ENCODE measurements at regions not wholly inside any gene's neighbourhood (a gene's known extent, or its start where the extent isn't known, plus 50 kb on each side); places are given as distances from the start of the nearest gene placed in this dataset.

- H3K79me2 ChIP-seq (ENCODE audit: insufficient read depth, low read length): no peaks in the 10 kb centered on the region
- TF ChIP-seq EZH2phosphoT487 (IDR thresholded peaks at IDR 0.05; ENCODE audit: borderline replicate concordance) (no peak), CTCF (conservative IDR thresholded peaks at IDR 0.05; ENCODE audit: low read length) (no peak)
- no peaks in the 10 kb centered on the region for H3F3A ChIP-seq (ENCODE audit: low read depth)
- no peaks in the 10 kb centered on the region for H3K27me3 ChIP-seq (ENCODE audit: insufficient read depth, low read length, poor library complexity, severe bottlenecking)
- H3K9ac ChIP-seq (ENCODE audit: low read depth, low read length, poor library complexity, severe bottlenecking): no peak overlapping the region
- H3K4me3 ChIP-seq (ENCODE audit: low read length, poor library complexity, severe bottlenecking): no peak overlapping the region
- no peaks in the 10 kb centered on the region for H4K20me1 ChIP-seq (ENCODE audit: insufficient read depth, low read length, poor library complexity, severe bottlenecking)
- no peaks in the 10 kb centered on the region for H3K4me1 ChIP-seq (ENCODE audit: insufficient read depth, low read length, poor library complexity, severe bottlenecking)
- no peaks in the 10 kb centered on the region for H3K9me3 ChIP-seq (ENCODE audit: insufficient read depth, low read depth, low read length)
- no peaks in the 10 kb centered on the region for H3K36me3 ChIP-seq (ENCODE audit: insufficient read depth, low read length)
- peak overlapping the region; percentile 76 for H2AFZ ChIP-seq (ENCODE audit: low read length)
- no peaks in the 10 kb centered on the region for H3K9me2 ChIP-seq (replicated peaks; ENCODE audit: low read depth, low read length)
- no peak overlapping the region for H3K4me2 ChIP-seq (ENCODE audit: low read depth, low read length, poor library complexity, severe bottlenecking)
These were observed 758.6 kb downstream of the PDHA2 start for GRCh38 chr4:96598465-96598864.

- no peaks in the 10 kb centered on the region for H3K9me3 ChIP-seq (ENCODE audit: insufficient read depth, low read depth, low read length)
- no peaks in the 10 kb centered on the region for H3K27me3 ChIP-seq (ENCODE audit: insufficient read depth, low read length, poor library complexity, severe bottlenecking)
- TF ChIP-seq EZH2phosphoT487 (IDR thresholded peaks at IDR 0.05; ENCODE audit: borderline replicate concordance) (no peak), CTCF (conservative IDR thresholded peaks at IDR 0.05; ENCODE audit: low read length) (no peak)
- H3K4me2 ChIP-seq (ENCODE audit: low read depth, low read length, poor library complexity, severe bottlenecking): no peak overlapping the region
- H3K79me2 ChIP-seq (ENCODE audit: insufficient read depth, low read length): no peaks in the 10 kb centered on the region
- no peaks in the 10 kb centered on the region for H3K9me2 ChIP-seq (replicated peaks; ENCODE audit: low read depth, low read length)
- H3K9ac ChIP-seq (ENCODE audit: low read depth, low read length, poor library complexity, severe bottlenecking): no peak overlapping the region
- H3K36me3 ChIP-seq (ENCODE audit: insufficient read depth, low read length): no peaks in the 10 kb centered on the region
- H4K20me1 ChIP-seq (ENCODE audit: insufficient read depth, low read length, poor library complexity, severe bottlenecking): no peaks in the 10 kb centered on the region
- H3K4me1 ChIP-seq (ENCODE audit: insufficient read depth, low read length, poor library complexity, severe bottlenecking): no peaks in the 10 kb centered on the region
- H3K4me3 ChIP-seq (ENCODE audit: low read length, poor library complexity, severe bottlenecking): no peak overlapping the region
- no peak overlapping the region for H2AFZ ChIP-seq (ENCODE audit: low read length)
- H3F3A ChIP-seq (ENCODE audit: low read depth): no peaks in the 10 kb centered on the region
These were observed 759.9 kb downstream of the PDHA2 start for GRCh38 chr4:96599752-96600151.

- no peaks in the 10 kb centered on the region for H3F3A ChIP-seq (ENCODE audit: low read depth)
- no peaks in the 10 kb centered on the region for H4K20me1 ChIP-seq (ENCODE audit: insufficient read depth, low read length, poor library complexity, severe bottlenecking)
- no peaks in the 10 kb centered on the region for H3K9me2 ChIP-seq (replicated peaks; ENCODE audit: low read depth, low read length)
- no peaks in the 10 kb centered on the region for H3K27me3 ChIP-seq (ENCODE audit: insufficient read depth, low read length, poor library complexity, severe bottlenecking)
- H3K4me3 ChIP-seq (ENCODE audit: low read length, poor library complexity, severe bottlenecking): no peak overlapping the region
- H2AFZ ChIP-seq (ENCODE audit: low read length): no peak overlapping the region
- TF ChIP-seq EZH2phosphoT487 (IDR thresholded peaks at IDR 0.05; ENCODE audit: borderline replicate concordance): no peak
- no peak for TF ChIP-seq CTCF (conservative IDR thresholded peaks at IDR 0.05; ENCODE audit: low read length)
- no peaks in the 10 kb centered on the region for H3K79me2 ChIP-seq (ENCODE audit: insufficient read depth, low read length)
- no peaks in the 10 kb centered on the region for H3K9me3 ChIP-seq (ENCODE audit: insufficient read depth, low read depth, low read length)
- H3K9ac ChIP-seq (ENCODE audit: low read depth, low read length, poor library complexity, severe bottlenecking): no peak overlapping the region
- H3K36me3 ChIP-seq (ENCODE audit: insufficient read depth, low read length): no peaks in the 10 kb centered on the region
- H3K4me1 ChIP-seq (ENCODE audit: insufficient read depth, low read length, poor library complexity, severe bottlenecking): no peaks in the 10 kb centered on the region
- no peak overlapping the region for H3K4me2 ChIP-seq (ENCODE audit: low read depth, low read length, poor library complexity, severe bottlenecking)
These were observed 762.8 kb downstream of the PDHA2 start for GRCh38 chr4:96602661-96603060.
